Ishikawa (cell line): ENCODE measurements at regions not wholly inside any gene's neighbourhood (a gene's known extent, or its start where the extent isn't known, plus 50 kb on each side); places are given as distances from the start of the nearest gene placed in this dataset.

Experiments used
- CEBPB ChIP-seq: IDR thresholded peaks from 2 replicates; pipeline ENCODE4 v1.6.1; 2012
- CREB1 ChIP-seq: IDR thresholded peaks from 2 replicates; pipeline ENCODE4 v1.6.1; 2012; ENCODE audit warnings: low read depth
- EGR1 ChIP-seq: IDR thresholded peaks from 2 replicates; pipeline ENCODE4 v1.6.1; 2012
- EP300 ChIP-seq: IDR thresholded peaks from 2 replicates; pipeline ENCODE4 v1.6.1; 2012; ENCODE audit warnings: borderline replicate concordance
- FOXM1 ChIP-seq: IDR thresholded peaks from 2 replicates; pipeline ENCODE4 v1.6.1; 2012; ENCODE audit warnings: low read depth, borderline replicate concordance
- RAD21 ChIP-seq: IDR thresholded peaks from 2 replicates; pipeline ENCODE4 v1.6.1; 2012; ENCODE audit warnings: low read depth
- TAF1 ChIP-seq: IDR thresholded peaks from 2 replicates; pipeline ENCODE4 v1.6.1; 2012; ENCODE audit warnings: low read depth, mild to moderate bottlenecking
- YY1 ChIP-seq: IDR thresholded peaks from 2 replicates; pipeline ENCODE4 v1.6.1; 2012; ENCODE audit warnings: low read depth
- TF ChIP-seq, protein P1 (sequence below): IDR thresholded peaks from 2 replicates; pipeline ENCODE4 v1.6.1; 2012; ENCODE audit warnings: low read depth, mild to moderate bottlenecking
- TF ChIP-seq, protein P2 (sequence below): IDR thresholded peaks from 2 replicates; pipeline ENCODE4 v1.6.1; 2012

DNA sequence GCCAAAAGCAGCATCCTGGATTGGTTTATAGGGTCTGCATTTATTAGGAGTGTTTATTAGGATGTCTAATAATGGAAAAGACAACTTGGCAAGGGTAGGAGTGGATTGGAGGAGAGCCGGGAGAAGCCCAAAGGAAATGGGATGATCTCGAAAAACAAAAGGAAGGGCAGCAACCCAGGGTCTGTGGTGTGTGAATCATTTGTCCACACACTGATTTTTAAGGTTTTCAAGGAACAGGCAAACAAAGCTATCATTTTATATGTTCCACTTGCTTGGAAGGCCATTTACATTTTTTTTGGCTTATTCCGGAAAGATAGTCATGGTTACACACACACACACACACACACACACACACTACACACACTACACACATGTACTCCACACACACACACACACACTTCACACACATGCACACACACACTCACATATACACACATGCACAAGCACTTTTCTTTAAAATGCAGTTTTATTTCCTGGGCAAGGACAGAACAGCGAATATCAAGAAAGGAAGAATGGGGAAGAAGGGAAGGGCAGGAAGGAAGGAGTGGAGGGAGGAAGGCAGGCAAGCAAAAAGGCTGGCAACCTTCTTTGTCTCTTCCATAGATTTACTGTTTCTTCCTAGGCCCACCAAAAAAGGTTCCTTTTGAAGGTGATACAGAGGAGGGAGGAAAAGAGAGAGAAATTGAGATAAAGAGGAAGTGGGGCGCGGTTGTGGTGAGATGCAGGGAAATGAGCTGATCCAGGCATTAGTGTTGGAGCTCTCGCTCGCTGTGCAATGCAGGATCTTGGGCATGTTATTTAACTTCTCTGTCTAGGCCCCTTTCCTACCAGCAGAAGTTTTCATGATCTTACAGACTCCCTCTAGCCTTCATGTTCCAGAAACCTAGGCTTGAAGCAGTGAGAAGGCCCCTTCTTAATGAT is 88.6 kb upstream of the MAML3 start:
- TF ChIP-seq FOXM1 (no peak), TAF1 (no peak), RAD21 (no peak), CEBPB (no peak), EP300 (no peak), EGR1 (no peak), YY1 (no peak), CREB1 (no peak)
- TF ChIP-seq, protein P1, sequence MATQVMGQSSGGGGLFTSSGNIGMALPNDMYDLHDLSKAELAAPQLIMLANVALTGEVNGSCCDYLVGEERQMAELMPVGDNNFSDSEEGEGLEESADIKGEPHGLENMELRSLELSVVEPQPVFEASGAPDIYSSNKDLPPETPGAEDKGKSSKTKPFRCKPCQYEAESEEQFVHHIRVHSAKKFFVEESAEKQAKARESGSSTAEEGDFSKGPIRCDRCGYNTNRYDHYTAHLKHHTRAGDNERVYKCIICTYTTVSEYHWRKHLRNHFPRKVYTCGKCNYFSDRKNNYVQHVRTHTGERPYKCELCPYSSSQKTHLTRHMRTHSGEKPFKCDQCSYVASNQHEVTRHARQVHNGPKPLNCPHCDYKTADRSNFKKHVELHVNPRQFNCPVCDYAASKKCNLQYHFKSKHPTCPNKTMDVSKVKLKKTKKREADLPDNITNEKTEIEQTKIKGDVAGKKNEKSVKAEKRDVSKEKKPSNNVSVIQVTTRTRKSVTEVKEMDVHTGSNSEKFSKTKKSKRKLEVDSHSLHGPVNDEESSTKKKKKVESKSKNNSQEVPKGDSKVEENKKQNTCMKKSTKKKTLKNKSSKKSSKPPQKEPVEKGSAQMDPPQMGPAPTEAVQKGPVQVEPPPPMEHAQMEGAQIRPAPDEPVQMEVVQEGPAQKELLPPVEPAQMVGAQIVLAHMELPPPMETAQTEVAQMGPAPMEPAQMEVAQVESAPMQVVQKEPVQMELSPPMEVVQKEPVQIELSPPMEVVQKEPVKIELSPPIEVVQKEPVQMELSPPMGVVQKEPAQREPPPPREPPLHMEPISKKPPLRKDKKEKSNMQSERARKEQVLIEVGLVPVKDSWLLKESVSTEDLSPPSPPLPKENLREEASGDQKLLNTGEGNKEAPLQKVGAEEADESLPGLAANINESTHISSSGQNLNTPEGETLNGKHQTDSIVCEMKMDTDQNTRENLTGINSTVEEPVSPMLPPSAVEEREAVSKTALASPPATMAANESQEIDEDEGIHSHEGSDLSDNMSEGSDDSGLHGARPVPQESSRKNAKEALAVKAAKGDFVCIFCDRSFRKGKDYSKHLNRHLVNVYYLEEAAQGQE: no peak
- TF ChIP-seq, protein P2, sequence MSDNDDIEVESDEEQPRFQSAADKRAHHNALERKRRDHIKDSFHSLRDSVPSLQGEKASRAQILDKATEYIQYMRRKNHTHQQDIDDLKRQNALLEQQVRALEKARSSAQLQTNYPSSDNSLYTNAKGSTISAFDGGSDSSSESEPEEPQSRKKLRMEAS: no peak
